Endothelial cell of umbilical vein (primary cell): ENCODE measurements at regions not wholly inside any gene's neighbourhood (a gene's known extent, or its start where the extent isn't known, plus 50 kb on each side); places are given as distances from the start of the nearest gene placed in this dataset.

Source experiments
- CTCF ChIP-seq, 2 donors: IDR thresholded peaks; 1 replicate in 1 of 2; 2 replicates in 1 of 2; pipeline ENCODE4 v1.5.1; 2011; ENCODE audit warnings: low read length in 2 of 2, mild to moderate bottlenecking in 2 of 2, moderate library complexity in 2 of 2, control low read depth in 1 of 2, inconsistent platforms in 1 of 2, low read depth in 1 of 2; ENCODE audit not compliant: insufficient read depth in 1 of 2; ENCODE audit errors: extremely low read depth in 1 of 2
- EZH2 ChIP-seq: IDR thresholded peaks from 2 replicates; pipeline ENCODE4 v1.6.1; 2012; ENCODE audit warnings: borderline replicate concordance, low read depth, mild to moderate bottlenecking, moderate library complexity, low read length, inconsistent platforms; ENCODE audit not compliant: severe bottlenecking
- MYC ChIP-seq: IDR thresholded peaks from one replicate; pipeline ENCODE4 v1.6.1; 2011; ENCODE audit warnings: mild to moderate bottlenecking, low read depth, low read length

GRCh38 chr14:49463146-49463545, 123.0 kb downstream of the RPS29 start:
- no peak for TF ChIP-seq MYC
- TF ChIP-seq CTCF (IDR thresholded peaks at IDR 0.05; ENCODE audit: extremely low read depth in 1 of 2, insufficient read depth in 1 of 2, low read depth in 1 of 2, low read length in 2 of 2) = no peak
- TF ChIP-seq EZH2 = no peak
